GM21717 (cell line): ENCODE measurements at regions not wholly inside any gene's neighbourhood (a gene's known extent, or its start where the extent isn't known, plus 50 kb on each side); places are given as distances from the start of the nearest gene placed in this dataset.
"Not testable (repeated sequence)": the region's sequence is repeated elsewhere in the genome, so short reads cannot be mapped to it uniquely, and the experiment has no call there.

Experiments used
- ATAC-seq: cut with Tn5 transposase; IDR thresholded peaks from one replicate; pipeline ENCODE4 v1.9.1; 2021; ENCODE audit warnings: mild to moderate bottlenecking, moderate library complexity; ENCODE audit not compliant: unreplicated experiment

DNA sequence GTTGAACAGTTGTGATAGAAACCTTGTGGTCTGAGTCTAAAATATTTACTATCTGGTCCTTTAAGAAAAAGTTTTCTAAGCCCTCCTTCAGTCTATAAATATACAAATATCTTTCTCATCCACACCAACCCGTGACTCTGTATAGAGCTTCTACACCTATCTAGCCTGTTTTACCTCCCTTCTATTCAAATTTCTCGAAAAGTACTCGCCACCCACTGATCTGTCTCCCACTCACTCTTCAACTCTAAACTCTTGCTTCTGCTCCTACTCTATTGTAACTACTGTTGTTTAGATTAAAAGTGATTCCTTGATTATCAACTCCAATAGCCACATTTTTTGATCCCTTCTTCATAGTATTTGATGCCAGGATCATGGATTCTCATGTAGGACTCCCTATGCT, 329.4 kb upstream of the MAN1A1 start:
- no peak for ATAC-seq

DNA sequence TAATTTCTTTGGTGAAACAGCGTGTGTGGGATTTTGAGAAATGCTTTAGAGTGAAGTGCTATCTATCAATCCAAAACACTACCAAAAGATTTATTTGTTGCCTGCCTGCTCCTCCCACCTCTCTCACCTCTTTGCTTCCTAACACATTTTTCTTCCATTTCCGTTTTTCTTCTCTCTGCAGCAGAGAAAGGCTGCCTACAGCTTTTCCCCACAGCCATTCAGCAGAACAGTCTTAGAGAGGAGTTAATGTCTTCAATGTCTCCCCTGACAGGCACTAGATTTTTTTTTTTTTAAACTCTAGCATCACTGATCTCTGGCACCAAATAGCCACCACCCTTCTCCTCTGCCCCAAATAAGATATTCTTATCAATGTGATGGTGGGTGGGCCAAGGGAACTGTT, 327.8 kb upstream of the MAN1A1 start:
- no peak for ATAC-seq

DNA sequence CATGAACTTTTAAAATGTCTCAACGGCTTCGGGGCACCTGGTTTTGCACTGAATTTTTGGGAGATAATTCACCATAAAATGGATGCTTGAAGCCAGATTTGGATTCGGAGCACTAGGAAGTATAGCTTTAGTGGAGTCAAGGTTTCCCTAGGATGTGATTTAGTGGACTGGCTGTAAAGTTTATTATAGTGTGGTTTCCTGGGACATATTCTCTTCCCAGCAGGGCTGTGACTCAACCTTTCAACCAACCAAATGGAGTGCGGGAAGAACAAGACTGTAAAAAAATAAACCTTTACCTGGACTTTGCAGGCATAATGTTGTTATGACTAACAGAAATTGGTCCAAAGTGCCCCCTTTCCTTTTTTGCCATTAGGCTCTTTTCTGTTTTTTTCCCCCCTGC, 327.4 kb upstream of the MAN1A1 start:
- ATAC-seq, result no peak

DNA sequence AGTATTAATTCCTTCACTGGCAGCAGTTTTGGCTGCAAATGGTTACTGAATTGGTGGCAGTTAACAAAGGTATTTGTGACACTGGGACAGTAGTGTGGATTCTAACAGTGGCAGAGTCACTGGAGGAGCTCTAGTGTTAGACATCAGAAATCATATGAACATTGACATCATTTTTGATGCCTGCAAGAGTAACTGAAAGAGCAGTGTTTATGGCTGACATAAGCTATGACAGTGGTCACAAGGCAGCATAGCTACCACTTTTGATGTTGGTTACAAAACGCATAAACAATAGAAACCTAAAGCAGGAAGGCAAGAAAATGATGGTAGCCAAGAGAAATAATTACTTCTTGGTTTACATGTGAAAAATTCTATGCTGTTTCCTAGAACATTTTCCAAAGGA, 326.7 kb upstream of the MAN1A1 start:
- no peak for ATAC-seq

GRCh38 chr6:119673741-119674140, 324.2 kb upstream of the MAN1A1 start:
- ATAC-seq, result no peak

DNA sequence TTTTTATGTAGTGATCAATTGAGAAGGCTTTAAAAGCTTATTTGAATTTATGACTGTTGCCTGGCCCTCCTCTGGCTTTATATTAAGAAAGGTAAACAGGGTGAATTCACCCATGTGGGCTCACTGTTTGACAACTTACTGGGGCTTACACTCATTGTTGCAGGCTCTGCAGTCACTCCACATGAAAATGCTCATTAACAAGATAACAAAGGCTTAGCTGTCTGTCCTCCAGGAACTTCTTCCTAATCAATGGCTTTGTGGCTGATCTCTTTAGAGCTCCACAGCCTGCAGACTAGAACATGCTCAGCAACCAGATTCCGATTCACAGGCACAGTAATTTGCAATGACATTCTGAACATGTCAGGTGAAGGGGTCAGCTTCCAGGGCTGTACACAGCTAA, 323.2 kb upstream of the MAN1A1 start:
- no peak for ATAC-seq

DNA sequence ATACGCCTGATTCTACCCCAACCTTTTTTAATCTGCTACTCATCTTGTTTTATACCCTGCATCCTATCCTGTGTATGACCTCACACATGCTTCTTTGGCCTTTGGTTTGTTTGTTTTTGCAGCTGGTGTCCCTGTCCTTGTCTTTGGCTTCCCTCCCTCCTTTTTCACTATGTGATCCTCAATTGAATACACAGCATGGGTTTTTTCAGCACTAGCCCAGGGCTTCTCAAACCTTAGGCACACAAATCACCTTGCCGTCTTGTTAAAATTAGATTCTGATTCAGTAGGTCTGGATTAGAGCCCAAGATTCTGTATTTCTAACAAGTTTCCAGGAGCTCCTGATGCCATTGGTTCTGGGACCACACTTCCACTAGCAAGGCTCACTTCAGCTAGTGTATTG, 321.5 kb upstream of the MAN1A1 start:
- no peak for ATAC-seq

GRCh38 chr6:119669221-119669620, 319.7 kb upstream of the MAN1A1 start:
- no peak for ATAC-seq

DNA sequence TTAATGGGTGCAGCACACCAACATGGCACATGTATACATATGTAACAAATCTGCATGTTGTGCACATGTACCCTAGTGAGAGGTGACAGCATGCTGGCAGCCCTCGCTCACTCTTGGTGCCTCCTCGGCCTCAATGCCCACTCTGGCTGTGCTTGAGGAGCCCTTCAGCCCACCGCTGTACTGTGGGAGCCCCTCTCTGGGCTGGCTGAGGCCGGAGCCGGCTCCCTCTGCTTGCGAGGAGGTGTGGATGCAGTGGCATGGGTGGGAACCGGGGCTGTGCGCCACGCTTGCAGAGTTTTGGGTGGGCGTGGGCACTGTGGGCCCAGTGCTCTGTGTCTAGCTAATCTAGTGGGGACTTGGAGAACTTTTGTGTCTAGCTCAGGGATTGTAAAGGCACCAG, 315.9 kb upstream of the MAN1A1 start:
- ATAC-seq, result not testable (repeated sequence)

DNA sequence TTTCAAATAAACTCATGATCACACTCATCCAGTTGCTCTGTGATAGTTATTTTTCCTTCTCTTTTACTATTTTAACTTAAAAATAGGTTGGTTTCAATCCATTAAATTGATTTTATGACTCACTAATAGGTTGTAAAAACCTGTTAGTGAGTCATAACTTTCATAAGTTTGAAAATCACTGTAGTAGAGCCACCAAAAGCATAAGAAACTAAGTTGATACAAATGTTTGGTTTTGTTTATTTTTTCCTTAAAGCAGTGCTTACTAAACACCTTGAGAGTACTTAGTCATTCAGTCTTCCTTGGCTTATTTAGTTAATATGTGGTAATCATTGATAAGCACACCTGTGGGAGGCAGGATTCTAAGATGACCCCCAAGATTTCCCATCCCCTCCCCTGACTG, 312.1 kb upstream of the MAN1A1 start:
- ATAC-seq, result no peak

GRCh38 chr6:119661078-119661477, 311.5 kb upstream of the MAN1A1 start:
- no peak for ATAC-seq

GRCh38 chr6:119658917-119659316, 309.4 kb upstream of the MAN1A1 start:
- ATAC-seq, result no peak

DNA sequence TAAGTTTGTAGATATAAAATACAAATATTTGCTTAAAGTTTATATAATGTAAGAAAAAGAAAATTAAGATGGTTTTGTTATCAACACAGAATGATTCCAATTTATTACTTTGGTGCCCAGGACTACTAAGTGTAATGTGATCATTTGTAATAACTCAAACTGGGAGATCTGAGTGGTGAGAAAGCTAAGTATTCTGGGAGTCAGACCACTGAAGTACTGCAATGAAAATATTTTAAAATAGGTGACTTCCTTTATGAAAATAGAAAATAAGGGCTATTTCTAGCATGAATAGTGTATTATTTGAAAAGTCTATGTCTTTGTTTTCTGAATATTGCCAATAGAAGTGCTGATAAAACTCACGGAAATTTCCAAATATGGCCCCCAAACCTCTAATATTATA, 305.6 kb upstream of the MAN1A1 start:
- no peak for ATAC-seq

- no peak for ATAC-seq
Measured at GRCh38 chr6:119653329-119653728, 303.8 kb upstream of the MAN1A1 start.

GRCh38 chr6:119649531-119649930, 300.0 kb upstream of the MAN1A1 start:
- no peak for ATAC-seq

- ATAC-seq, result no peak
Measured at GRCh38 chr6:119647309-119647708, 297.7 kb upstream of the MAN1A1 start.

DNA sequence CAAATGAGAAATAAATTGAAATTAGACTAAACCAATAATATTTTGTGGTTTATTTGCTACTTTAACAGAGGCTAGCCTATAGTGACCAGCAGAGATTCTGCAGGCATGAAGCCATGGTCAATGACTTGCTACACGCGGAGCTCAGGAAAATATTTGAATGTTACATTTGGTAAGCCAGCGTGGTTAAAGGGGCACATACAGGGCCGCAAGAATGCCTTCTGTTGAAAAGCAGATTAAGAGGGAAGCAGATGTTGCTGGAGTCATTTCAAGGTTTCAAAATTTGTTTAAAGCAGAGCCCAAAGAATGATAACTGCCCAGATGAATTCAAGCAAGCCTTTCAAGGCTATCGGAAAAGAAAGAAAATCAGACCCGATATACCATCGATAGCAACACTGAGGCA, 294.3 kb upstream of the MAN1A1 start:
- no peak for ATAC-seq

- no peak for ATAC-seq
Measured at GRCh38 chr6:119637768-119638167, 288.2 kb upstream of the MAN1A1 start.

DNA sequence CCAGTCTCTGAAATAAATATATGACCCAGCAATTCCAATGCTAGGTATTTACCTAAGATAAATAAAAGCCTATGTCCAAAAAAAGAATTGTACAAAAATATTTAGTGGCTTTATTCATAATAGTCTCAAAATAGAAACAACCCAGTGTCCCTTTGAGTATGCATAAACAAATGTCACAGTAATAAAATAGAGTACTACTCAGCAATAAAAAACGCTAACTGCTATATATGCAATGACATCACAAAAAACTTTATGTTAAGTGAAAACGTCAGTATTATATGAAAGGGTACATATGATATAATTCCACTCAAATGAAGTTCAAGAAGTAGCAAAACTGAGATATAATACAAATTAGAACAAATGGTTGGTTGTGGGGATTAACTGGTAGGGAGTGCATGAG, 286.5 kb upstream of the MAN1A1 start:
- ATAC-seq, result no peak

- no peak for ATAC-seq
Measured at GRCh38 chr6:119633461-119633860, 283.9 kb upstream of the MAN1A1 start.

- no peak for ATAC-seq
Measured at GRCh38 chr6:119630561-119631192, 281.1 kb upstream of the MAN1A1 start.

GRCh38 chr6:119628691-119629594, 279.4 kb upstream of the MAN1A1 start:
- no peak for ATAC-seq
